Left ventricle myocardium inferior (tissue), 1 donor: ENCODE measurements at regions not wholly inside any gene's neighbourhood (a gene's known extent, or its start where the extent isn't known, plus 50 kb on each side); places are given as distances from the start of the nearest gene placed in this dataset.

Source experiments
- DNase-seq: peaks from one replicate; pipeline ENCODE4 v3.0.0-alpha.2; 2020
- H3K27ac ChIP-seq: fragments of 200-600 bp; replicated peaks from 2 replicates; pipeline ENCODE4 v1.8.0; 2021
- H3K27me3 ChIP-seq: fragments of 200-600 bp; 2 replicates; pipeline ENCODE4 v1.8.0; 2021; ENCODE audit warnings: low read depth
- H3K36me3 ChIP-seq: fragments of 200-600 bp; 2 replicates; pipeline ENCODE4 v1.8.0; 2021
- H3K4me1 ChIP-seq: fragments of 200-600 bp; 2 replicates; pipeline ENCODE4 v1.8.0; 2021
- H3K4me3 ChIP-seq: fragments of 200-600 bp; 2 replicates; pipeline ENCODE4 v1.8.0; 2021; ENCODE audit warnings: mild to moderate bottlenecking, moderate library complexity
- H3K9me3 ChIP-seq: fragments of 200-600 bp; replicated peaks from 2 replicates; pipeline ENCODE4 v1.8.0; 2021
- CTCF ChIP-seq: fragments of 200-600 bp; IDR thresholded peaks from 2 replicates; pipeline ENCODE4 v1.8.0; 2021; ENCODE audit warnings: antibody characterized with exemption, mild to moderate bottlenecking, borderline replicate concordance
- intact Hi-C: fragments of 100-400 bp; cut with micrococcal nuclease; formaldehyde crosslinking; loops from one replicate; pipeline ENCODE4 v1.11.0; 2022
- donor health status: DM: no; HTN: yes; CAD: no; lungs with severe emphysema.

GRCh38 chr4:110710070-110710469 is 87.2 kb upstream of the PITX2 start:
- DNase-seq = no peak
- no peaks in the 10 kb centered on the region for H3K27me3 ChIP-seq
- H3K4me3 ChIP-seq = no peak overlapping the region
- H3K36me3 ChIP-seq = no peaks in the 10 kb centered on the region
- intact Hi-C loops = no loop called here
- H3K27ac ChIP-seq = no peak overlapping the region
- no peak for TF ChIP-seq CTCF
- no peaks in the 10 kb centered on the region for H3K9me3 ChIP-seq
- H3K4me1 ChIP-seq = no peaks in the 10 kb centered on the region

- intact Hi-C loops = no loop called here
- H3K27ac ChIP-seq = no peak overlapping the region
- no peaks in the 10 kb centered on the region for H3K36me3 ChIP-seq
- DNase-seq = no peak
- no peak overlapping the region for H3K4me3 ChIP-seq
- H3K4me1 ChIP-seq = no peaks in the 10 kb centered on the region
- H3K9me3 ChIP-seq = no peaks in the 10 kb centered on the region
- H3K27me3 ChIP-seq = no peaks in the 10 kb centered on the region
- no peak for TF ChIP-seq CTCF
Observed at GRCh38 chr4:110712486-110712885, 89.6 kb upstream of the PITX2 start.

GRCh38 chr4:110730318-110730717 is 107.4 kb upstream of the PITX2 start:
- no peaks in the 10 kb centered on the region for H3K9me3 ChIP-seq
- DNase-seq = no peak
- H3K4me1 ChIP-seq = no peaks in the 10 kb centered on the region
- H3K27ac ChIP-seq = no peak overlapping the region
- intact Hi-C loops = no loop called here
- no peak for TF ChIP-seq CTCF
- no peak overlapping the region for H3K4me3 ChIP-seq
- no peaks in the 10 kb centered on the region for H3K36me3 ChIP-seq
- H3K27me3 ChIP-seq = no peaks in the 10 kb centered on the region

- TF ChIP-seq CTCF = no peak
- no peak for DNase-seq
- Histone ChIP-seq H3K36me3 (no peaks in the 10 kb centered on the region), H3K27ac (no peak overlapping the region), H3K4me1 (no peaks in the 10 kb centered on the region), H3K27me3 (no peaks in the 10 kb centered on the region), H3K4me3 (no peak overlapping the region), H3K9me3 (no peaks in the 10 kb centered on the region)
- intact Hi-C loops = no loop called here
Observed at GRCh38 chr4:110733901-110734300, 111.0 kb upstream of the PITX2 start.

GRCh38 chr4:110735686-110736085 is 112.8 kb upstream of the PITX2 start:
- Histone ChIP-seq H3K9me3 (no peaks in the 10 kb centered on the region), H3K4me1 (no peaks in the 10 kb centered on the region)

More at GRCh38 chr4:110735686-110736085, 112.8 kb upstream of the PITX2 start:
- no peak for TF ChIP-seq CTCF
- Histone ChIP-seq H3K36me3 (no peaks in the 10 kb centered on the region), H3K27me3 (no peaks in the 10 kb centered on the region), H3K27ac (no peak overlapping the region), H3K4me3 (no peak overlapping the region)
- DNase-seq = no peak
- intact Hi-C loops = no loop called here
